ENCODE measurements at regions not wholly inside any gene's neighbourhood (a gene's known extent, or its start where the extent isn't known, plus 50 kb on each side); places are given as distances from the start of the nearest gene placed in this dataset.

DNA sequence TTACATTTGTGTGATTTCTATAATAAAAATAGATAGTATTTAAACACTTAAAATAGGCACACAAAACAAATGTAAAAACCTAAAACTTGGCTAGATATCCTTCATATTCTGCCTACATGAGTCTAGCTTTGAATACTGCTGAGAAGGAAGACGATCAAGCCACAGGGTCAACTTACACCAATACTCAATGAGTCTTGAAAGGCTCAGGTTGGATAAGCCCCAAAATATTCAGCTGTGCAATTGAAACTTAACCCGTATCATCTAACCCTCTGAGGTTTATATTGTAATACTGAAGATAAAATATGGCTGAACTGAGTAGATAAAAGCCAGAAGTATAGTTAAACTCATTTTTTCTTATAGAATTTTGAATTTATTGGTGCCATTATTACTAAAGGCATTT lies 313.0 kb upstream of the NRXN1 start:
- H3K9me3 ChIP-seq: peaks cover 2% of the 10 kb centered on the region; the same call in 1 of the 3 replicates
- no peak overlapping the region for H3K4me2 ChIP-seq
- ChIA-PET CTCF (no interaction called here), POLR2A (no interaction called here)
- H3K4me1 ChIP-seq: no peaks in the 10 kb centered on the region
- ATAC-seq (no peak), FAIRE-seq (no peak), DNase-seq (ENCODE audit: low read depth in 1 of 2, low spot score in 1 of 2) (no peak)
- H3K27ac ChIP-seq: no peak overlapping the region
- 19% methylated on average over 2 of the region's 2 CpGs for WGBS (ENCODE audit: missing lambda C conversion rate)
- no peak overlapping the region for H3K4me3 ChIP-seq
- no peak for TF ChIP-seq POLR2AphosphoS2 (conservative IDR thresholded peaks at IDR 0.05; ENCODE audit: low read length)
- TF ChIP-seq RAD21 (conservative IDR thresholded peaks at IDR 0.05 in 1 of 2, IDR thresholded peaks at IDR 0.05 in 1 of 2): no peak
- no peak for TF ChIP-seq FOXS1 (CRISPR knock-in tag; IDR thresholded peaks at IDR 0.05)
- TF ChIP-seq EP300 (IDR thresholded peaks at IDR 0.05): no peak
- TF ChIP-seq RCOR1 (IDR thresholded peaks at IDR 0.05; ENCODE audit: low read depth, low read length): no peak
- no peak for TF ChIP-seq FOSB (CRISPR knock-in tag; IDR thresholded peaks at IDR 0.05)
- TF ChIP-seq NPAS2 (CRISPR knock-in tag; IDR thresholded peaks at IDR 0.05; ENCODE audit: borderline replicate concordance): no peak
- TF ChIP-seq RNF2 (IDR thresholded peaks at IDR 0.05; ENCODE audit: borderline replicate concordance, low read depth): no peak

DNA sequence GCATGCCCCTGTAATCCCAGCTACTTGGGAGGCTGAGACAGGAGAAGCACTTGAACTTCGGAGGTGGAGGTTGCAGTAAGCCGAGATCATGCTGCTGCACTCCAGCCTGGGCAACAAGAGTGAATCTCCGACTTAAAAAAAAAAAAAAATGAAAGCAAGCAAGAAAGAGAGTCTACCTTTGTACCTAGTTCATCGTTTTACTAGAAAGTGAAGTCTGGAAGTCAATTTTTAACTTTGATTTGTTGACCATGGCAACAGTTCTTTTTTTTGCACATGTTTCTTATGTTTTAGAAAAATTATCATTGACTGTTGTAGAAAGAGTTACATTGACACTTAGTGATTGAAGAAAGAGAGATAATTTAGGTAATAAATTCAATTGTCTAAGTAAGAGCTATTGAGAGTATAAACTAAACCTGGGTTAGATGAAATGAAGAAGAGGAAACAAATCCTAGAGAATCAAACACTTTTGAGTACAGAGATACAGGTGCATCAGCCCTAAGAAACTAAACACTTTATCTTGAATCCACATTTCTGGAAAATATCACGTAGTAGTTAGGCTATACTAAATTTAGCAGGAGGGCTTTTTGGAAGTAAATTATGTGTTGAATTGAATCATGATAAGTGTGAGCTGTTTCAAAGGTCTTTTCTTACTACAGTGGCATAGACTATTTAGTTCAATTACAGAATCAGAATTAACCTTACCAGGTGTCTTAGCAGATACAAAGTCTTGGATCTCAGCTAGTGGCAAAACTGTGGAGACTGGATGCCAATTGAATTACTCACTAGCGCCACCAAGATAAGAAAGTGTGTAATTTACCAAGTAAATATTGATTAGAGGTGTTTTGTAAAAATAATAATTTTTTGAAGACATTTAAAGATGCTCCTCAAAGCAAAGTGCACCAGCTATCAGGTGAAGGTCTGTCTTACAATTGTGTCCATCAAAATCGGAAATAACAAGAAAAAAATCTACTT lies 303.4 kb upstream of the NRXN1 start:
- Histone ChIP-seq H3K4me3 (no peak overlapping the region), H3K4me1 (no peaks in the 10 kb centered on the region), H3K27ac (no peak overlapping the region), H3K9me3 (no peaks in the 10 kb centered on the region), H3K4me2 (no peak overlapping the region)
- CTCF ChIA-PET: no interaction called here
- DNase-seq (ENCODE audit: low read depth in 1 of 2, low spot score in 1 of 2) (no peak), FAIRE-seq (no peak), ATAC-seq (no peak)
- TF ChIP-seq BCL3 (IDR thresholded peaks at IDR 0.05) (no peak), EHF (CRISPR knock-in tag; IDR thresholded peaks at IDR 0.05) (no peak), PBX3 (IDR thresholded peaks at IDR 0.05) (no peak), ZNF302 (CRISPR knock-in tag; IDR thresholded peaks at IDR 0.05) (no peak)
- 8% methylated on average over 7 of the region's 7 CpGs for WGBS (ENCODE audit: missing lambda C conversion rate)
- POLR2A ChIA-PET: no interaction called here

- ATAC-seq: no peak
- CTCF ChIA-PET: no interaction called here
- Histone ChIP-seq H3K4me3 (no peak overlapping the region), H3K4me2 (no peak overlapping the region), H3K9me3 (peaks cover 2% of the 10 kb centered on the region; the same call in 1 of the 3 replicates), H3K4me1 (no peaks in the 10 kb centered on the region), H3K27ac (no peak overlapping the region)
- no peak for FAIRE-seq
- no peak for TF ChIP-seq KDM1A (IDR thresholded peaks at IDR 0.05; ENCODE audit: low read depth)
- TF ChIP-seq, protein P1, sequence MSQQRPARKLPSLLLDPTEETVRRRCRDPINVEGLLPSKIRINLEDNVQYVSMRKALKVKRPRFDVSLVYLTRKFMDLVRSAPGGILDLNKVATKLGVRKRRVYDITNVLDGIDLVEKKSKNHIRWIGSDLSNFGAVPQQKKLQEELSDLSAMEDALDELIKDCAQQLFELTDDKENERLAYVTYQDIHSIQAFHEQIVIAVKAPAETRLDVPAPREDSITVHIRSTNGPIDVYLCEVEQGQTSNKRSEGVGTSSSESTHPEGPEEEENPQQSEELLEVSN (IDR thresholded peaks at IDR 0.05; ENCODE audit: borderline replicate concordance, low read depth): no peak
- no peak for TF ChIP-seq ZC3H11A (IDR thresholded peaks at IDR 0.05)
- TF ChIP-seq HOXA7 (CRISPR knock-in tag; IDR thresholded peaks at IDR 0.05): no peak
- no peak for TF ChIP-seq HOXB5 (CRISPR knock-in tag; IDR thresholded peaks at IDR 0.05)
- TF ChIP-seq RARB (CRISPR knock-in tag; IDR thresholded peaks at IDR 0.05): no peak
- TF ChIP-seq HES2 (IDR thresholded peaks at IDR 0.05): no peak
- TF ChIP-seq, protein P2, sequence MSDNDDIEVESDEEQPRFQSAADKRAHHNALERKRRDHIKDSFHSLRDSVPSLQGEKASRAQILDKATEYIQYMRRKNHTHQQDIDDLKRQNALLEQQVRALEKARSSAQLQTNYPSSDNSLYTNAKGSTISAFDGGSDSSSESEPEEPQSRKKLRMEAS (IDR thresholded peaks at IDR 0.05): no peak
- no peak for TF ChIP-seq RFX5 (IDR thresholded peaks at IDR 0.05)
- 27% methylated on average over 1 of the region's 1 CpG for WGBS (ENCODE audit: missing lambda C conversion rate)
- POLR2A ChIA-PET: no interaction called here
- DNase-seq (ENCODE audit: low read depth in 1 of 2, low spot score in 1 of 2): no peak
These were observed 297.6 kb upstream of the NRXN1 start for GRCh38 chr2:51329512-51329911.

All from A549 (cell line).